HepG2 (cell line): ENCODE measurements at regions not wholly inside any gene's neighbourhood (a gene's known extent, or its start where the extent isn't known, plus 50 kb on each side); places are given as distances from the start of the nearest gene placed in this dataset.

Experiments used
- ATAC-seq: fragments of 200-7000 bp; cut with Tn5 transposase; 3 replicates; pipeline ENCODE4 v1.9.1; 2020; ENCODE audit warnings: mild to moderate bottlenecking, moderate library complexity
- BruUV-seq: library from RNA; stranded (reverse); fragments of 400-500 nt; replicated peaks from 2 replicates; lab custom pipeline; 2021; lab: Mats Ljungman, UMichigan
- CTCF ChIA-PET: fragments of 300-600 bp; formaldehyde crosslinking; extraction: SDS; loops from one replicate; lab custom pipeline; 2021; ENCODE audit warnings: low total read pairs, inconsistent platforms, low intra/inter-chr PET ratio; lab: Yijun Ruan, JAX
- POLR2A ChIA-PET: fragments of 350-600 bp; sonication (Branson Sonifier 250); formaldehyde crosslinking; loops from one replicate; lab custom pipeline; 2020; ENCODE audit warnings: antibody characterized with exemption, inconsistent platforms; lab: Yijun Ruan, JAX
- DNase-seq: peaks from one replicate; pipeline ENCODE4 v3.0.0-alpha.2; 2015; ENCODE audit warnings: low spot score
- FAIRE-seq: peaks from 3 replicates; lab custom pipeline; 2011; peaks lifted over from hg19 to GRCh38; lab: Jason Lieb, UNC
- H2AFZ ChIP-seq: one replicate; pipeline ENCODE4 v1.6.1; 2011; ENCODE audit warnings: low read length, inconsistent platforms
- H3K27ac ChIP-seq: fragments of 300-600 bp; 3 replicates; pipeline ENCODE4 v1.8.0; 2011; ENCODE audit warnings: mixed run types, mild to moderate bottlenecking, mixed read lengths, low read length, inconsistent platforms; ENCODE audit not compliant: insufficient read depth; ENCODE audit errors: extremely low read length
- H3K27me3 ChIP-seq, 2 experiments: fragments of 200-600 bp in 1 of 2; 2 replicates in 1 of 2; 3 replicates in 1 of 2; pipeline versions ENCODE4 v1.6.0 to v1.8.0; 2011; ENCODE audit warnings: low read length in 2 of 2, mild to moderate bottlenecking in 2 of 2, moderate library complexity in 2 of 2, inconsistent platforms in 1 of 2; ENCODE audit not compliant: insufficient read depth in 2 of 2, control insufficient read depth in 1 of 2
- H3K36me3 ChIP-seq, 2 experiments: fragments of 200-600 bp in 1 of 2; replicated peaks in 1 of 2; 2 replicates in 1 of 2; 3 replicates in 1 of 2; pipeline versions ENCODE4 v1.5.1 to v1.8.0; 2011; ENCODE audit warnings: low read length in 2 of 2, inconsistent platforms in 1 of 2; ENCODE audit not compliant: insufficient read depth in 2 of 2, control insufficient read depth in 1 of 2
- H3K4me1 ChIP-seq: 2 replicates; pipeline ENCODE4 v1.5.1; 2012; ENCODE audit warnings: low read length, inconsistent platforms; ENCODE audit not compliant: insufficient read depth
- H3K4me2 ChIP-seq: 2 replicates; pipeline ENCODE4 v1.6.0; 2011; ENCODE audit warnings: low read depth, low read length, inconsistent platforms
- H3K4me3 ChIP-seq, 3 experiments: fragments of 200-600 bp in 1 of 3; sonication (generic), shearing (Covaris generic) in 1 of 3; replicated peaks in 1 of 3; 2 replicates each; pipeline ENCODE4 v1.5.1; 2011 to 2016; ENCODE audit warnings: low read length in 3 of 3, inconsistent platforms in 2 of 3, low read depth in 2 of 3, mild to moderate bottlenecking in 2 of 3, control low read depth in 1 of 3, mixed read lengths in 1 of 3; ENCODE audit not compliant: insufficient read depth in 1 of 3
- H3K79me2 ChIP-seq: one replicate; pipeline ENCODE4 v1.6.1; 2011; ENCODE audit warnings: low read length, inconsistent platforms; ENCODE audit not compliant: insufficient read depth
- H3K9ac ChIP-seq: 2 replicates; pipeline ENCODE4 v1.6.0; 2011; ENCODE audit warnings: mild to moderate bottlenecking, low read depth, low read length, inconsistent platforms; ENCODE audit not compliant: insufficient read depth
- H3K9me3 ChIP-seq: 2 replicates; pipeline ENCODE4 v1.5.1; 2012; ENCODE audit warnings: mild to moderate bottlenecking, low read length
- H4K20me1 ChIP-seq: 2 replicates; pipeline ENCODE4 v1.6.0; 2011; ENCODE audit warnings: inconsistent platforms, mild to moderate bottlenecking, low read length, moderate library complexity; ENCODE audit not compliant: insufficient read depth
- ATF7 ChIP-seq, 2 experiments: fragments of 450-650 bp in 1 of 2; sonication (generic) in 1 of 2; formaldehyde crosslinking in 1 of 2; IDR thresholded peaks; 2 replicates each; pipeline versions ENCODE4 v1.4.0 to v1.6.1; 2016 to 2020; ENCODE audit warnings: antibody characterized with exemption in 1 of 2, mild to moderate bottlenecking in 1 of 2, missing genetic modification reagents in 1 of 2
- CREB1 ChIP-seq, 2 experiments: fragments of 450-650 bp in 1 of 2; IDR thresholded peaks; 2 replicates each; pipeline ENCODE4 v1.6.1; 2016 to 2017; ENCODE audit warnings: control low read depth in 1 of 2, mild to moderate bottlenecking in 1 of 2, missing compliant biosample characterization in 1 of 2, missing genetic modification characterization in 1 of 2
- FOXA3 ChIP-seq: IDR thresholded peaks from 2 replicates; pipeline ENCODE4 v1.6.1; 2016; ENCODE audit warnings: missing genetic modification reagents, missing compliant biosample characterization
- GTF3A ChIP-seq: sonication (generic); formaldehyde crosslinking; conservative IDR thresholded peaks from 2 replicates; pipeline ENCODE4 v1.4.0; 2020; ENCODE audit warnings: mild to moderate bottlenecking, missing genetic modification reagents
- NFE2 ChIP-seq: sonication (generic); formaldehyde crosslinking; IDR thresholded peaks from 2 replicates; pipeline ENCODE4 v1.4.0; 2020; ENCODE audit warnings: missing genetic modification reagents
- NFYB ChIP-seq: sonication (generic); formaldehyde crosslinking; IDR thresholded peaks from 2 replicates; pipeline ENCODE4 v1.4.0; 2020; ENCODE audit warnings: missing genetic modification reagents
- NR3C1 ChIP-seq: sonication (generic); formaldehyde crosslinking; IDR thresholded peaks from 2 replicates; pipeline ENCODE4 v1.4.0; 2020; ENCODE audit warnings: missing genetic modification reagents
- RBM22 ChIP-seq: fragments of 200-400 bp; formaldehyde crosslinking; optimal IDR thresholded peaks from 2 replicates; pipeline ENCODE3; 2017; ENCODE audit warnings: mild to moderate bottlenecking, low read length, moderate library complexity
- XBP1 ChIP-seq: sonication (generic); formaldehyde crosslinking; IDR thresholded peaks from 2 replicates; pipeline ENCODE4 v1.5.0; 2020; ENCODE audit warnings: missing genetic modification reagents
- ZNF350 ChIP-seq: sonication (generic); formaldehyde crosslinking; IDR thresholded peaks from 2 replicates; pipeline ENCODE4 v1.4.0; 2020; ENCODE audit warnings: mild to moderate bottlenecking, low read depth, missing genetic modification reagents, borderline replicate concordance
- ZNF432 ChIP-seq: sonication (generic); formaldehyde crosslinking; IDR thresholded peaks from 2 replicates; pipeline ENCODE4 v1.5.0; 2020; ENCODE audit warnings: missing genetic modification reagents, mild to moderate bottlenecking, borderline replicate concordance
- WGBS: methylation state at CpG from one replicate; pipeline ENCODE4 v1.1.6; 2017; ENCODE audit warnings: low lambda C conversion rate; 5-methylcytosine and 5-hydroxymethylcytosine counted together
- in situ Hi-C: cut with HindIII; loops from 2 replicates; pipeline ENCODE4 v1.10.0; 2017; ENCODE audit warnings: low pct_unique_long_range_greater_than_20kb; ENCODE audit not compliant: extremely low pct_ligation_motif_present
- intact Hi-C: fragments of 100-400 bp; cut with micrococcal nuclease; formaldehyde crosslinking; loops from one replicate; pipeline ENCODE4 v1.10.0; 2022; ENCODE audit not compliant: unreplicated experiment
- TF ChIP-seq, protein P1 (sequence below): sonication (generic); formaldehyde crosslinking; IDR thresholded peaks from 2 replicates; pipeline ENCODE4 v1.4.0; 2020; ENCODE audit warnings: missing genetic modification reagents; ENCODE audit errors: not compliant biosample characterization
- TF ChIP-seq, protein P2 (sequence below): sonication (generic); formaldehyde crosslinking; IDR thresholded peaks from 2 replicates; pipeline ENCODE4 v1.4.0; 2020; ENCODE audit warnings: missing genetic modification reagents, mild to moderate bottlenecking, borderline replicate concordance
- TF ChIP-seq, protein P3 (sequence below): sonication (generic); formaldehyde crosslinking; IDR thresholded peaks from 2 replicates; pipeline ENCODE4 v1.4.0; 2020; ENCODE audit warnings: missing genetic modification reagents, borderline replicate concordance

DNA sequence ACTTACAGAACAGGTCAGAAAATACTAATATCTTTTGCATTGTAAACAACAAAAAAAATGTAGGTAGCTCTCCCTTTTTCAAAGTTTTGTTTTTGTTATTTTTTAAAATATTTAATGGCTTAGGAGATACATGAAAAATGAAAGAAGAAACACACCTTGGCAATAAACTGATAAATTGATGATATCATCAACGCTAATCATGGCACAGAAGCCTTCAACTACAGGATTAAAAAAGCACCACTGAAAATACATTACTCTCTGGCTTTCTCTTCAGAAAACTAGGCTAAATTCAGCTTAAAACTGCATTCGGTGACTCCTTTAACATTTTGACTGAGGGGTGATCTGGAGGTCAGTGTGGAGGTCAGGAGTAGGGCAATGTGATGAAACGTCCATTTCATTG is 1018.8 kb upstream of the FANCL start:
- CTCF ChIA-PET, result no interaction called here

DNA sequence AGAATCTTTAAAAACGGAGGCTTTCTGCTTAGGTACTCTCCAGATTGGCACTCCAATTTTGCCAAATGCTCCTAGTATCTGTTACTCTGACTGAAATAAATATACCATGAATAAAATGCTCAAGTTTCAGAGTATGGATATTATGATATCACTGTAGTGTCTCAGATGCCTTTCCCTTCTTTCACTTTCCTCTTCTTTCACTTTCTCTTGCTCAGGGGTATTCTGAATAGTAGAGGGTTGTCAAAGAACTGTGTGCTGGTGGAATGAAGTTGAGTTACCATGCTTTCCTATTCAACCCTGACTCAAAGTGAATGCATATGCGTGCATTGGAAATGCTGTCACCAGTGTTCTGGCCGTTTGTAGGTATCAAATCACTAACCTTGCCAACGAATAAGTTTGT is 1015.2 kb upstream of the FANCL start:
- ATAC-seq (no peak), FAIRE-seq (no peak), DNase-seq (no peak)
- H3K9ac ChIP-seq, result no peak overlapping the region
- WGBS, result 3% methylated on average over 4 of the region's 4 CpGs
- ChIA-PET CTCF (no interaction called here), POLR2A (no interaction called here)
- H3K27ac ChIP-seq, result no peak overlapping the region
- H3K4me2 ChIP-seq, result no peak overlapping the region
- H3K4me1 ChIP-seq, result no peaks in the 10 kb centered on the region
- no peak overlapping the region for H3K4me3 ChIP-seq
- no peak overlapping the region for H2AFZ ChIP-seq
- H4K20me1 ChIP-seq, result no peaks in the 10 kb centered on the region
- no peaks in the 10 kb centered on the region for H3K9me3 ChIP-seq
- TF ChIP-seq, protein P1, sequence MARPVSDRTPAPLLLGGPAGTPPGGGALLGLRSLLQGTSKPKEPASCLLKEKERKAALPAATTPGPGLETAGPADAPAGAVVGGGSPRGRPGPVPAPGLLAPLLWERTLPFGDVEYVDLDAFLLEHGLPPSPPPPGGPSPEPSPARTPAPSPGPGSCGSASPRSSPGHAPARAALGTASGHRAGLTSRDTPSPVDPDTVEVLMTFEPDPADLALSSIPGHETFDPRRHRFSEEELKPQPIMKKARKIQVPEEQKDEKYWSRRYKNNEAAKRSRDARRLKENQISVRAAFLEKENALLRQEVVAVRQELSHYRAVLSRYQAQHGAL (CRISPR knock-in tag), result no peak
- TF ChIP-seq GTF3A, result no peak
- no peak for TF ChIP-seq NR3C1 (CRISPR knock-in tag)
- TF ChIP-seq XBP1 (CRISPR knock-in tag), result no peak
- TF ChIP-seq ZNF350, result no peak
- no peak for TF ChIP-seq FOXA3 (CRISPR knock-in tag)
- TF ChIP-seq, protein P2, sequence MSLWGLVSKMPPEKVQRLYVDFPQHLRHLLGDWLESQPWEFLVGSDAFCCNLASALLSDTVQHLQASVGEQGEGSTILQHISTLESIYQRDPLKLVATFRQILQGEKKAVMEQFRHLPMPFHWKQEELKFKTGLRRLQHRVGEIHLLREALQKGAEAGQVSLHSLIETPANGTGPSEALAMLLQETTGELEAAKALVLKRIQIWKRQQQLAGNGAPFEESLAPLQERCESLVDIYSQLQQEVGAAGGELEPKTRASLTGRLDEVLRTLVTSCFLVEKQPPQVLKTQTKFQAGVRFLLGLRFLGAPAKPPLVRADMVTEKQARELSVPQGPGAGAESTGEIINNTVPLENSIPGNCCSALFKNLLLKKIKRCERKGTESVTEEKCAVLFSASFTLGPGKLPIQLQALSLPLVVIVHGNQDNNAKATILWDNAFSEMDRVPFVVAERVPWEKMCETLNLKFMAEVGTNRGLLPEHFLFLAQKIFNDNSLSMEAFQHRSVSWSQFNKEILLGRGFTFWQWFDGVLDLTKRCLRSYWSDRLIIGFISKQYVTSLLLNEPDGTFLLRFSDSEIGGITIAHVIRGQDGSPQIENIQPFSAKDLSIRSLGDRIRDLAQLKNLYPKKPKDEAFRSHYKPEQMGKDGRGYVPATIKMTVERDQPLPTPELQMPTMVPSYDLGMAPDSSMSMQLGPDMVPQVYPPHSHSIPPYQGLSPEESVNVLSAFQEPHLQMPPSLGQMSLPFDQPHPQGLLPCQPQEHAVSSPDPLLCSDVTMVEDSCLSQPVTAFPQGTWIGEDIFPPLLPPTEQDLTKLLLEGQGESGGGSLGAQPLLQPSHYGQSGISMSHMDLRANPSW, result no peak
- H3K36me3 ChIP-seq, result no peaks in the 10 kb centered on the region
- no peaks in the 10 kb centered on the region for H3K79me2 ChIP-seq
- no TSS peak for BruUV-seq
- intact Hi-C loops, result no loop called here
- in situ Hi-C loops, result no loop called here
- H3K27me3 ChIP-seq, result no peaks in the 10 kb centered on the region

More for the DNA sequence above, 1018.8 kb upstream of the FANCL start:
- H3K4me2 ChIP-seq, result no peak overlapping the region
- 6% methylated on average over 3 of the region's 3 CpGs for WGBS
- no peak overlapping the region for H3K27ac ChIP-seq
- H3K9ac ChIP-seq, result no peak overlapping the region
- no TSS peak for BruUV-seq
- H3K79me2 ChIP-seq, result no peaks in the 10 kb centered on the region
- no peak overlapping the region for H2AFZ ChIP-seq
- intact Hi-C loops (no loop called here), in situ Hi-C loops (no loop called here)
- ATAC-seq (no peak), DNase-seq (no peak), FAIRE-seq (no peak)
- H4K20me1 ChIP-seq, result no peaks in the 10 kb centered on the region
- no peaks in the 10 kb centered on the region for H3K36me3 ChIP-seq
- no peaks in the 10 kb centered on the region for H3K27me3 ChIP-seq
- no peak overlapping the region for H3K4me3 ChIP-seq
- POLR2A ChIA-PET, result no interaction called here
- no peak for TF ChIP-seq RBM22
- TF ChIP-seq, protein P3, sequence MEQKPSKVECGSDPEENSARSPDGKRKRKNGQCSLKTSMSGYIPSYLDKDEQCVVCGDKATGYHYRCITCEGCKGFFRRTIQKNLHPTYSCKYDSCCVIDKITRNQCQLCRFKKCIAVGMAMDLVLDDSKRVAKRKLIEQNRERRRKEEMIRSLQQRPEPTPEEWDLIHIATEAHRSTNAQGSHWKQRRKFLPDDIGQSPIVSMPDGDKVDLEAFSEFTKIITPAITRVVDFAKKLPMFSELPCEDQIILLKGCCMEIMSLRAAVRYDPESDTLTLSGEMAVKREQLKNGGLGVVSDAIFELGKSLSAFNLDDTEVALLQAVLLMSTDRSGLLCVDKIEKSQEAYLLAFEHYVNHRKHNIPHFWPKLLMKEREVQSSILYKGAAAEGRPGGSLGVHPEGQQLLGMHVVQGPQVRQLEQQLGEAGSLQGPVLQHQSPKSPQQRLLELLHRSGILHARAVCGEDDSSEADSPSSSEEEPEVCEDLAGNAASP (CRISPR knock-in tag), result no peak
- TF ChIP-seq NFYB (CRISPR knock-in tag), result no peak
- TF ChIP-seq ZNF432 (CRISPR knock-in tag), result no peak
- peak; percentile 95 for TF ChIP-seq ATF7 (IDR thresholded peaks at IDR 0.05)
- TF ChIP-seq ATF7 (CRISPR knock-in tag; IDR thresholded peaks at IDR 0.05), result no peak
- TF ChIP-seq NFE2 (CRISPR knock-in tag), result no peak
- peak; percentile 61 for TF ChIP-seq CREB1 (IDR thresholded peaks at IDR 0.05)
- no peak for TF ChIP-seq CREB1 (CRISPR knock-in tag; IDR thresholded peaks at IDR 0.05)
- no peaks in the 10 kb centered on the region for H3K4me1 ChIP-seq
- no peaks in the 10 kb centered on the region for H3K9me3 ChIP-seq
